ENCODE measurements at regions not wholly inside any gene's neighbourhood (a gene's known extent, or its start where the extent isn't known, plus 50 kb on each side); places are given as distances from the start of the nearest gene placed in this dataset.

DNA sequence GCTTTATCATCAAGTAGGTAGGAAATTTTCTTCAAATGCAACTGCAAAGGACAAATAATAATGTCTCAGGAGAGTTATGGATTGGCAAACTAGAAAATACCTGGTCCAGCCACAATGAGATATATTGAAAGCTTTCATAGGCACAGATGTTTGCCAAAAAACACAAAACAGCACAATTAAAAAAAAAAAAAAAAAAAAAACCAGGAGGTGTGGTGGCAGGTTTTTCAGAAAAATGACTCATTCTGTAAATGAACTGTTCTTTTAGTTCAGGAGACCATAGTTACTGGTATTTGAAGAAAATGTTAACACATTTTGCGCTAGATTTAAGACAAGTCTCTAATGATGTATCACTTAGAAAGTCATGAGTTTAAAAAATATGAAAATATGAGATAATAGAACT, 55.0 kb upstream of the JCAD start:
- no peak for TF ChIP-seq CTCF (conservative IDR thresholded peaks at IDR 0.05; ENCODE audit: low read length)
- no peak for TF ChIP-seq EZH2phosphoT487 (IDR thresholded peaks at IDR 0.05; ENCODE audit: borderline replicate concordance)

Data from Loucy (cell line).